GM23338 (cell line): ENCODE measurements at regions not wholly inside any gene's neighbourhood (a gene's known extent, or its start where the extent isn't known, plus 50 kb on each side); places are given as distances from the start of the nearest gene placed in this dataset.

Source experiments
- ATAC-seq: fragments of 200-7000 bp; cut with Tn5 transposase; 3 replicates; pipeline ENCODE4 v1.9.1; 2020
- DNase-seq: peaks from one replicate; pipeline ENCODE4 v3.0.0-alpha.2; 2015; ENCODE audit warnings: low spot score
- H2AFZ ChIP-seq: fragments of 200-600 bp; sonication (generic); 2 replicates; pipeline ENCODE4 v1.8.0; 2016; ENCODE audit warnings: antibody characterized with exemption, mild to moderate bottlenecking, moderate library complexity
- H3F3A ChIP-seq: fragments of 200-600 bp; sonication (generic); replicated peaks from 2 replicates; pipeline ENCODE4 v1.8.0; 2017; ENCODE audit warnings: antibody characterized with exemption, mixed run types, low read depth
- H3K27ac ChIP-seq: fragments of 200-600 bp; sonication (generic); 2 replicates; pipeline ENCODE4 v1.6.1; 2016; ENCODE audit warnings: low read depth
- H3K27me3 ChIP-seq: fragments of 200-600 bp; sonication (generic); 2 replicates; pipeline ENCODE4 v1.8.0; 2016; ENCODE audit warnings: mild to moderate bottlenecking, mixed run types, moderate library complexity; ENCODE audit not compliant: insufficient read depth
- H3K36me3 ChIP-seq: fragments of 200-600 bp; sonication (generic); 2 replicates; pipeline ENCODE4 v1.8.0; 2016; ENCODE audit warnings: mild to moderate bottlenecking; ENCODE audit not compliant: insufficient read depth
- H3K4me1 ChIP-seq: fragments of 200-600 bp; sonication (generic); 2 replicates; pipeline ENCODE4 v1.8.0; 2016; ENCODE audit warnings: mild to moderate bottlenecking, moderate library complexity; ENCODE audit not compliant: insufficient read depth
- H3K4me2 ChIP-seq: fragments of 200-600 bp; sonication (generic); 2 replicates; pipeline ENCODE4 v1.7.1; 2017; ENCODE audit warnings: mixed run types
- H3K4me3 ChIP-seq: fragments of 200-600 bp; sonication (generic); 2 replicates; pipeline ENCODE4 v1.6.1; 2016; ENCODE audit warnings: mixed run types
- H3K79me2 ChIP-seq: fragments of 200-600 bp; sonication (generic); replicated peaks from 2 replicates; pipeline ENCODE4 v1.8.0; 2017; ENCODE audit warnings: mild to moderate bottlenecking; ENCODE audit not compliant: insufficient read depth
- H3K9me2 ChIP-seq: fragments of 200-600 bp; sonication (generic); 2 replicates; pipeline ENCODE4 v1.8.0; 2017; ENCODE audit not compliant: insufficient read depth
- H4K20me1 ChIP-seq: fragments of 200-600 bp; sonication (generic); replicated peaks from 2 replicates; pipeline ENCODE4 v1.8.0; 2017; ENCODE audit warnings: mild to moderate bottlenecking; ENCODE audit not compliant: insufficient read depth
- H3K27ac Mint-ChIP-seq: 2 replicates; pipeline ENCODE4 v1.8.0; 2020; ENCODE audit warnings: inconsistent platforms, mild to moderate bottlenecking, moderate library complexity, mixed read lengths
- H3K27me3 Mint-ChIP-seq: 3 replicates; pipeline ENCODE4 v1.8.0; 2022; ENCODE audit warnings: low read depth, mild to moderate bottlenecking, moderate library complexity, mixed read lengths, inconsistent platforms; ENCODE audit not compliant: insufficient read depth, poor library complexity
- H3K36me3 Mint-ChIP-seq: 3 replicates; pipeline ENCODE4 v1.8.0; 2021; ENCODE audit warnings: low read depth, mild to moderate bottlenecking, inconsistent platforms, moderate library complexity, mixed read lengths
- H3K4me1 Mint-ChIP-seq: 3 replicates; pipeline ENCODE4 v1.8.0; 2020; ENCODE audit warnings: mild to moderate bottlenecking, inconsistent platforms, mixed read lengths
- H3K4me3 Mint-ChIP-seq: 3 replicates; pipeline ENCODE4 v1.8.0; 2021; ENCODE audit warnings: moderate library complexity, mild to moderate bottlenecking, inconsistent platforms, mixed read lengths
- H3K9me3 Mint-ChIP-seq: 3 replicates; pipeline ENCODE4 v1.8.0; 2020; ENCODE audit warnings: moderate library complexity, mild to moderate bottlenecking, inconsistent platforms, mixed read lengths
- CREB1 ChIP-seq: fragments of 250-450 bp; sonication (Bioruptor Pico); IDR thresholded peaks from 2 replicates; pipeline ENCODE4 v1.5.0; 2020; ENCODE audit warnings: low read depth, mild to moderate bottlenecking, moderate library complexity
- CTCF ChIP-seq, 2 experiments: fragments of 200-600 bp in 1 of 2; sonication (generic) in 1 of 2; conservative IDR thresholded peaks; 2 replicates each; pipeline versions ENCODE4 v1.5.1 to v1.6.1; 2016 to 2017; ENCODE audit warnings: antibody characterized with exemption in 2 of 2, low read depth in 2 of 2, mild to moderate bottlenecking in 2 of 2, moderate library complexity in 1 of 2
- EZH2 ChIP-seq: fragments of 200-600 bp; sonication (generic); IDR thresholded peaks from one replicate; pipeline ENCODE4 v1.8.0; 2017; ENCODE audit warnings: antibody characterized with exemption, mild to moderate bottlenecking, low read depth; ENCODE audit not compliant: unreplicated experiment
- EZH2phosphoT487 ChIP-seq: fragments of 200-600 bp; sonication (generic); IDR thresholded peaks from one replicate; pipeline ENCODE4 v1.8.1; 2018; ENCODE audit warnings: antibody characterized with exemption; ENCODE audit not compliant: unreplicated experiment
- JUNB ChIP-seq: IDR thresholded peaks from one replicate; pipeline ENCODE4 v1.6.1; 2016; ENCODE audit warnings: antibody characterized with exemption; ENCODE audit not compliant: unreplicated experiment
- NANOG ChIP-seq: IDR thresholded peaks from 2 replicates; pipeline ENCODE4 v1.6.1; 2016; ENCODE audit warnings: antibody characterized with exemption, borderline replicate concordance
- POLR2AphosphoS5 ChIP-seq: IDR thresholded peaks from 2 replicates; pipeline ENCODE4 v1.6.1; 2016; ENCODE audit warnings: antibody characterized with exemption, low read depth
- STAT1 ChIP-seq: IDR thresholded peaks from one replicate; pipeline ENCODE4 v1.6.1; 2016; ENCODE audit warnings: antibody characterized with exemption; ENCODE audit not compliant: unreplicated experiment
- ZNF331 ChIP-seq: fragments of 250-450 bp; sonication (Bioruptor Pico); IDR thresholded peaks from 2 replicates; pipeline ENCODE4 v1.5.0; 2020; ENCODE audit warnings: low read depth, mild to moderate bottlenecking, moderate library complexity
- TF ChIP-seq, protein P1 (sequence below): IDR thresholded peaks from one replicate; pipeline ENCODE4 v1.6.1; 2018; ENCODE audit warnings: antibody characterized with exemption; ENCODE audit not compliant: unreplicated experiment

DNA sequence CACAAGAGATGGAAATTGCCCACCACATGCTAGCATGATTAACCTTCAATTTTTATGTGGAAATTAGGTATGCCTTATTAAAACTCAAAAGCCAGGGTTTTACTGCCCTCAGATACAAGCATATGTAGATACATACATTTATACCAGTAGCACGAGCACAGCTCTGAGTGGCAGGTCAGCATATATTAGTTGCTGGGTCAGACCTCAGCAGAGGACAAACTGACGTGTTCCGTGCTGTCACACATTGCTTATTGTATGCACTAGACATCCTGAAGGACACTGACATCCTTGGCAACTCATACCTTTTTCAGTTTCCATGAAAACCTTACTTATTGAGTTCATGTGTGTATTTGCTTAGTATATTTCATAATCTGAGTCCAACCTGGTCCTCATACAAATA lies 307.7 kb downstream of the TLE1 start:
- Histone ChIP-seq H3K79me2 (no peaks in the 10 kb centered on the region), H3K36me3 (no peaks in the 10 kb centered on the region), H3K27ac (no peak overlapping the region), H3K9me2 (peaks cover 3% of the 10 kb centered on the region; the same call in 1 of the 2 replicates), H3F3A (no peaks in the 10 kb centered on the region), H2AFZ (no peak overlapping the region), H3K4me2 (no peak overlapping the region), H4K20me1 (no peaks in the 10 kb centered on the region), H3K4me1 (0 out of 2 replicates have a peak, but pooled peaks cover 7% of the 10 kb centered on the region), H3K4me3 (no peak overlapping the region), H3K27me3 (no peaks in the 10 kb centered on the region)
- peaks cover 2% of the 10 kb centered on the region for H3K27me3 Mint-ChIP-seq
- H3K4me1 Mint-ChIP-seq = peaks cover 4% of the 10 kb centered on the region; the same call in 1 of the 3 replicates
- H3K4me3 Mint-ChIP-seq = no peak overlapping the region
- no peaks in the 10 kb centered on the region for H3K9me3 Mint-ChIP-seq
- H3K27ac Mint-ChIP-seq = no peak overlapping the region
- ATAC-seq (no peak), DNase-seq (no peak)
- TF ChIP-seq POLR2AphosphoS5 = no peak
- no peak for TF ChIP-seq CREB1 (CRISPR knock-in tag)
- TF ChIP-seq ZNF331 = no peak
- TF ChIP-seq EZH2 = no peak
- TF ChIP-seq EZH2phosphoT487 = no peak
- no peak for TF ChIP-seq NANOG
- H3K36me3 Mint-ChIP-seq = no peaks in the 10 kb centered on the region

DNA sequence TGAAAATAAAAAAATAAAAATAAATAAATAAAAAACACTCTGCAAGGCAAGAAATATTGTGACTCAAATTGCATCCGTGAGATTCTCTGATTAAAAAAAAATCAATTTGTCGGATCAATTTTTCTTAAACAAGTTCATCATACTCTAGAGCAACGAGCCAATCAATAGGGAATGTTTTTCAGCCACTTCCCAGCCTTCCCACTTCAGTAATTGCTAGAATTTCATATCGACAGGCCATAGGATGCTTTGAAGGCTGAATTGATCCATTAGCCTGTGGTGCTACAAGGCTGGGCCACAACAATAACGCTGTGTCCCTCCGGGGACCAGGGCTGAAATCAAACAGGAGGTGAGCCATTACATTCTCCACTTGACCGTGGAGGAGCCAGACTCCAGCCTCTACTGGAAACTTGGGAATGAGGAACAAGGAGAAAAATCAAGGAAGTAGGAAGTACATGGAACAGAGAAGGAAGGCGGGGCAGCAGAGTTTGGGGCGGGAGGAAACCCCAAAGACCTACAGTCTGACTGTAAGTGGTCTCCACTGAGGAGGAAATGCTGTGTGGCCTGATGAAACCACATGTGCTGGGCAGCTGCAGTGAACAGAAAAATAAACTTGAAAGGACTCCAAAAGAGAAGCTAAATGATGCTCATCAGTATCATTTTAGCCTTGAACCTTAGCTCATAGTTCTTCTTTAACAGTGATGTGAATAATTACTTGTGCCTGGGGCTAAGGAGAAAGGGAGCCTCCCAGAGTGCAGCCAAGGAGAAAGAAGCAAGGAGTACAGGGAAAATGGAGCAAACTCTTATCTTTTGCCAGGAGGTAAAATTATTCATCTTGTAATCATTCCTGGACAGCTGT lies 308.6 kb downstream of the TLE1 start:
- DNase-seq = no peak
- Mint-ChIP-seq H3K27me3 (peaks cover 2% of the 10 kb centered on the region), H3K36me3 (no peaks in the 10 kb centered on the region), H3K9me3 (no peaks in the 10 kb centered on the region), H3K4me3 (no peak overlapping the region), H3K27ac (no peak overlapping the region), H3K4me1 (peaks cover 4% of the 10 kb centered on the region; the same call in 1 of the 3 replicates)
- no peaks in the 10 kb centered on the region for H3K36me3 ChIP-seq
- H3K4me3 ChIP-seq = no peak overlapping the region
- no peak for ATAC-seq
- no peaks in the 10 kb centered on the region for H3K27me3 ChIP-seq
- no peak overlapping the region for H2AFZ ChIP-seq
- no peaks in the 10 kb centered on the region for H3K79me2 ChIP-seq
- H3K4me1 ChIP-seq = 0 out of 2 replicates have a peak, but pooled peaks cover 7% of the 10 kb centered on the region
- H4K20me1 ChIP-seq = no peaks in the 10 kb centered on the region
- H3K27ac ChIP-seq = no peak overlapping the region
- H3F3A ChIP-seq = no peaks in the 10 kb centered on the region
- no peak overlapping the region for H3K4me2 ChIP-seq
- H3K9me2 ChIP-seq = no peaks in the 10 kb centered on the region
- TF ChIP-seq EZH2 (no peak), JUNB (no peak), CTCF (conservative IDR thresholded peaks at IDR 0.05; ENCODE audit: low read depth in 2 of 2) (no peak), STAT1 (no peak), NANOG (no peak), CREB1 (CRISPR knock-in tag) (no peak)
- TF ChIP-seq, protein P1, sequence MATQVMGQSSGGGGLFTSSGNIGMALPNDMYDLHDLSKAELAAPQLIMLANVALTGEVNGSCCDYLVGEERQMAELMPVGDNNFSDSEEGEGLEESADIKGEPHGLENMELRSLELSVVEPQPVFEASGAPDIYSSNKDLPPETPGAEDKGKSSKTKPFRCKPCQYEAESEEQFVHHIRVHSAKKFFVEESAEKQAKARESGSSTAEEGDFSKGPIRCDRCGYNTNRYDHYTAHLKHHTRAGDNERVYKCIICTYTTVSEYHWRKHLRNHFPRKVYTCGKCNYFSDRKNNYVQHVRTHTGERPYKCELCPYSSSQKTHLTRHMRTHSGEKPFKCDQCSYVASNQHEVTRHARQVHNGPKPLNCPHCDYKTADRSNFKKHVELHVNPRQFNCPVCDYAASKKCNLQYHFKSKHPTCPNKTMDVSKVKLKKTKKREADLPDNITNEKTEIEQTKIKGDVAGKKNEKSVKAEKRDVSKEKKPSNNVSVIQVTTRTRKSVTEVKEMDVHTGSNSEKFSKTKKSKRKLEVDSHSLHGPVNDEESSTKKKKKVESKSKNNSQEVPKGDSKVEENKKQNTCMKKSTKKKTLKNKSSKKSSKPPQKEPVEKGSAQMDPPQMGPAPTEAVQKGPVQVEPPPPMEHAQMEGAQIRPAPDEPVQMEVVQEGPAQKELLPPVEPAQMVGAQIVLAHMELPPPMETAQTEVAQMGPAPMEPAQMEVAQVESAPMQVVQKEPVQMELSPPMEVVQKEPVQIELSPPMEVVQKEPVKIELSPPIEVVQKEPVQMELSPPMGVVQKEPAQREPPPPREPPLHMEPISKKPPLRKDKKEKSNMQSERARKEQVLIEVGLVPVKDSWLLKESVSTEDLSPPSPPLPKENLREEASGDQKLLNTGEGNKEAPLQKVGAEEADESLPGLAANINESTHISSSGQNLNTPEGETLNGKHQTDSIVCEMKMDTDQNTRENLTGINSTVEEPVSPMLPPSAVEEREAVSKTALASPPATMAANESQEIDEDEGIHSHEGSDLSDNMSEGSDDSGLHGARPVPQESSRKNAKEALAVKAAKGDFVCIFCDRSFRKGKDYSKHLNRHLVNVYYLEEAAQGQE = no peak
